GM21447 (cell line): ENCODE measurements at regions not wholly inside any gene's neighbourhood (a gene's known extent, or its start where the extent isn't known, plus 50 kb on each side); places are given as distances from the start of the nearest gene placed in this dataset.

Experiments
- ATAC-seq: cut with Tn5 transposase; IDR thresholded peaks from one replicate; pipeline ENCODE4 v1.9.1; 2021; ENCODE audit not compliant: unreplicated experiment

DNA sequence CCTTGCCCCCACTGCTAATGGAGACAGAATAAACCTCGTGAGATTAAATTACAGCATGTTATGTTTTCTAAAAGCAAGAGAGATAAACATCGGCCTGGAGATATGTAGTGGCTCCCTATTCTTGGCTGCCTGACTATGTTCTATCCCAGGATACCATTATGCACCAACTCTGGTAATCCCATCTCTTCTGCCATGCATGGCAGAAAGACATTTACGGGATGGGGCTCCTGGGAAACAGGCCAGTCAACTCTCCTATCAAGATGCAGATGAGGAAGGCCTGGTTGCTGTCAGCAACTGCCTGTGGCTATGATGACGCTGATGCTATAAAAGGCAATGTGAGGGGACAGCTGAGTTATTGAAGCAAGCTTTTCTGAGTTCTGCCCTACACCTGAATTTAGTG, 166.2 kb upstream of the VCX3A start:
- ATAC-seq = no peak

DNA sequence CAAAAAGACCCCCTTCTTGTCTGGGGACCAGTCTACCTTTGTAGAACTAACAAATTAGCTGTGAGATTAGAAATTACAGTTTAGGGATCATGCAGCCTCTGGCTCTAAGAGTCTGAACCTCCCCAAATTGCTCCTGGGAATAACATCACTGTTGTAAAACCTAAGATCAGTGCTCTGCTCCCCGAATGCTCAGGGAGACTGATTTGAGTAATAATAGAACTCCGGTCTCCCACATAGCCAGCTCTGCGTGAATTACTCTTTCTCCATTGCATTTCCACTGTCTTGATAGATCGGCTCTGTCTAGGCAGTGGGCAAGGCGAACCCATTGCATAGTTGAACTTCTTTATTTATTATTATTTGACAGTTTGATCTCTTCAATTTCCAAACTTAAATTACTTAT, 160.8 kb upstream of the VCX3A start:
- ATAC-seq = no peak

DNA sequence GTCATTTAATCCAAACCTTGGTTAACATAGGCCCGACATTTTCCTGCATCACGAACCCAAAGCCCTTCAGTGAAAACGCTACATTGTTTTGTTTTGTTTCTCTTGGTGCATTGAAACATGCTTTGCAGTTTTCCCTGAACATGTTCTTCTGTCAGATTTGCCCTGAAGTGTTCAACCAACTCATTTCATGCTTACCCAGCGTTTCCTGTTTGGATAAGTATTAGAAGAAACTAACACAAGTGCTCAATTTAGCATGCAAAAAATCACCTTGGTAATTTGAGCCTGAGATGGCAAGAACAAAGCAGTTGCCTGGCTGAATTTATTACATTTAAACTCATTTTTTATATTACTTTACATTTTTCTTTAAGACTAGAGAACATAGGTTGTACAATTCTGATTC, 160.1 kb upstream of the VCX3A start:
- ATAC-seq = no peak

DNA sequence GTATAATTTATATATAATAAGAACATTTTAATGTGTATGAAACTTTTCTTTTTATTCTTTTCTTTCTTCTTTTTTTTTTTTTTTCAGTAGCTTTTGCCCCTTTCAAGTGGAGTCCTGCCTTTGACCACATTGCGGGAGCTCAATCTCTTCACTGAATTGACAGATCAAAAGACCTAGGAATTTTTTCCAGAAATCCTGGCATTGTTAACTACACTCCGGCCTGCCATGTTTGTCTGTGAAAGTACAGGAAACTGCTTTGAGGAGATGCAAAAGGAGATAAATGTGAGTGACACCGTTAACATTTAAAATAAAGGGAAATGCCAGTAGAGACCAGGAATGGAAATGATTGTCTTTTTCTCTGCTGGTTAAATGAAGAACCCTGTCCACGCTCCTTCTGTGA, 159.3 kb upstream of the VCX3A start:
- no peak for ATAC-seq

DNA sequence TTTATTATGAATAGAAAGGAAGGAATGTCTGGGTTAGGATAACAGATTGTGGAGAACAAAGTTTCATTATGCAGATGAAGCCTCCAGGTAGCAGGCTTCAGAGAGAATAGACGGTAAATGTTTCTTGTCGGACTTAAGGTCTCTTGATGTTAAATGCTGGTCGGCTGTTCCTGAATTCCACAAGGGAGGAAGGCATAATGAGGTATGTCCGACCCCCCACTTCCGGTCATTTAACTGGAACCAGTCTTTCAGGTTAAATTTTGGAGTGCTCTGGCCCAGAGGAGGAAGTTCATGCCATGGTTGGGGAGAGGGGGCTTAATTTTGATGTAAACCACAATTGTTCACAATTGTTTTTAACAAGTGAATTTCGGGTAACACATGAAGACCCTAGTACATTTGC, 158.1 kb upstream of the VCX3A start:
- ATAC-seq = no peak

DNA sequence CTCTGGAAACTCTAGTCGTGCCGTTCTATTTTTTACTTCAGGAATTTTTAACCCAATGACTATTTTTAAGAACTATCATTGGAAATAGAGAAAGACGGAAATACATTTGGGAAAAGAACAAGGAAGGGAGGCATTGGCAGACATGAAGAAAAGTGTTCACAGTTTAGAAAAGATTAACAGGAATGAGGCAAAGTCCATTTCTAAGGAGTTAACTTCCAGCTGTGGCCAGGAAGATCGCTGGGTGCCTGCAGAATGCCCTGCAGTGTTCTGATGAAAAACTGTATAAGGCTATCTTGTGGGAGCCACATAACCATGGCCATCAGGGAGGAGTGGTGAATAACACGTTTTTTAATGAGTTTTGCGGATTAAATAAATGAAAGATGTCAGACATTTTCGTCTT, 150.6 kb upstream of the VCX3A start:
- no peak for ATAC-seq

DNA sequence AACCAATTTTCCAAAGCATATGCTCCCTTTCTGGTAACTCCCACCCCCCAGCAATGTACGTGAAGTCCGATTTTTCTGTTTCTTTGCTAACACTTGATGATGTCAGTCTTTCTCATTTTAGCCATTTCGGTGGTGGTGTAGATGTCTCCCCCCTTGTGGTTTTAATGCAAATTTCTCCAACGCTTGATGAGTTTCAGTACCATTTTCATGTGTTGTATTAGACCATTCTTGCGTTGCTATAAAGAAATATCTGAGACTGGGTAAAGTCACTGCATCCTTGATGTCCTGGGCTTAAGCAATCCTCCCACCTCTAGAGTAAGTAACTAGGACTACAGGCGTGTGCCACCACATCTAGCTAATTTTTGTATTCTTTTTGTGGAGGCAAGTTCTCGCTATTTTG, 148.4 kb upstream of the VCX3A start:
- ATAC-seq = no peak

DNA sequence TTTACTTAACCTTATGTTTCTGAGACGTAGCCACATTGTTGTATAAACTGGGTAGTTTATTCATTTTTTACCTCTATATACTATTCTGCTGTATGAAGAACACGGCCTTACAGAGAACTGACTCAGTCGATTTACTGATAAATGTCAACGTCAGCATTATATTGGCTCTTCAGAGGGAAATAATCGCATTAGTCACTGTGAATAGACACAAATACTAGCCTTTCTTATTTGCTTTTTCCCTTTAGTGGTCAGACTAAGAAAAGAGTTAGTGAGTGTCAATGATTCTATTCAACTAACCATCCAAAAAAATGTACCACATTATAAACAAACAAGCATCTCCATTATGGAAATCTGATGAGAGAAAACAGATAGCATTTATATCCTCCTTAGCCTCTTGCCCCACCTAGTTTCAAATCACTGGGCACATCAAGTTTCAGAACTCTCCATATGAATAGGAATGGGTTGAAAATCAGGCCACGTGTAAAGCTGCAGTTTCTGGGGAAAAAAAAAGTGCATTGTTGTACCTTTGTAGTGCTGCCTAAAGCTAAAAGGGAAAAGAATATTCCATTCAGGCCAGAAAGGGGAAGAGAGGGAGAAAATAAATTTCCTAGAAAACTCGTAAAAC, 146.7 kb upstream of the VCX3A start:
- no peak for ATAC-seq

DNA sequence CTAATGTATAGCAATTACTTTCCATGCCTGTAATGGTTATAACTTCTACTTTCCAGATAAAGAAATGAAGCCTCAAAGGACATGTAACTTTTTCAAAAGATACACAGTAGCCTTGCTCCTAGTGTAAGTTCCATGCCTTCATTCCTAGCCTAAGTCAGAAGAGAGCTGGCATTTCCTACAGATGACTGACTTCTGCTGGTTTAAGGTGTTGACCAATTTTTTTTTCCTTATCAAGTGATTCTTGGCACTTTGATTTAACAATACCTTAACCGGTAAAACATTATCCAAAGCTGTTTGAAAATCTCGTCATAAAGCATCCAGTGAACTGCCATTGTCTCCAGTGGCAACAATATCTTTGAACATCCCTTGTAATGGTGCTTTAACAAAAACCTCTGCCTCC, 145.1 kb upstream of the VCX3A start:
- no peak for ATAC-seq

DNA sequence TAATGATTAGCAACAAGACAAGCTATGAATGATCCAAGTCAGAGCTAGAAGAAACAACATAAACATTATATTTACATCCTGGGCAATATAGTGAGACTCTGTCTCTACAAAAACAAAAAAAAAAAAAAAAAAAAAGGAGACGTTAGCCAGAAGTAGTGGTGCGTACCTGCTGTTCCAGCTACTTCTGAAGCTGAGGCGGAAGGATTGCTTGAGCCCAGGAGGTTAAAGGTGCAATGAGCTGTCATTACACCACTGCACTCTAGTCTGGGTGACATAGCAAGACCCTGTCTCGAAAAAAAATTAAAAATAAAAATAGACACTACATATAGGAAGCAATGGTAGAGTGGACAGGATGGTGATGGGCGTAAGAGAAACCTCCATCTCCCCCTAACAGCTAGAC, 144.6 kb upstream of the VCX3A start:
- no peak for ATAC-seq

DNA sequence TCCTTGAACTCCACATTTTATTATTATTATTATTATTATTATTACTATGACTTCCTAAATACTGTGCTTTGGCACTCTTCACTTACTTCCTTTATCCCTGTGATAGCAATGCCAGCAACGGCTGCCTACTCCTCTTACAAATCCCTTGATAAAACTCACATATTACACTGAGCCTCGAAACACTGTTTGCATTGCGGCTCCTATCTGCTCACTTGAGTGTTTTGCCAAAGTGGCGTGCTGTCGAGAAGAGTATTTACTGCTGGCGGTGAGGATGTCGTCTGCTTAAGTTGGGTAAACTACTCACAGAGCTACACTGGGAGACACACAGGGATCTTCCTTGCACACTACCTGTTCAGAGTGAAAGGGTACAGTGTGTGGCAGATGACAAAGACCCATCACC, 143.4 kb upstream of the VCX3A start:
- ATAC-seq = no peak

DNA sequence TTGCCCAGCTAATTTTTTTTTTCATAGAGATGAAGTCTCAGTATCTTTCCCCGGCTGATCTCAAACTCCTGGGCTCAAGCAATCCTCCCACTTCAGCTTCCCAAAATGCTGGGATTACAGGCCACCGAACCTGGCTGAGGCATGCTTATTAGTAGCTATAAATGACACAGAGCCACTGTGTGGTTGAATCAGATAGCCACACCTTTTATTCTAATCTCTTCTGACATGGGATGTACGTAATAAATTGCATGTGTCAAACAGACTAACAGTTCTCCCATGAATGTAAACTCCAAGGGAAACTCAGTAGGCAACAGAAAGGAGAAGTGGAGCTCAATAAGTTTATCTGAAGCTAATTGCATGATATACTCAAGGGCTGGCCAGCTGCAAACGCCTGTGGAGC, 139.8 kb upstream of the VCX3A start:
- no peak for ATAC-seq

DNA sequence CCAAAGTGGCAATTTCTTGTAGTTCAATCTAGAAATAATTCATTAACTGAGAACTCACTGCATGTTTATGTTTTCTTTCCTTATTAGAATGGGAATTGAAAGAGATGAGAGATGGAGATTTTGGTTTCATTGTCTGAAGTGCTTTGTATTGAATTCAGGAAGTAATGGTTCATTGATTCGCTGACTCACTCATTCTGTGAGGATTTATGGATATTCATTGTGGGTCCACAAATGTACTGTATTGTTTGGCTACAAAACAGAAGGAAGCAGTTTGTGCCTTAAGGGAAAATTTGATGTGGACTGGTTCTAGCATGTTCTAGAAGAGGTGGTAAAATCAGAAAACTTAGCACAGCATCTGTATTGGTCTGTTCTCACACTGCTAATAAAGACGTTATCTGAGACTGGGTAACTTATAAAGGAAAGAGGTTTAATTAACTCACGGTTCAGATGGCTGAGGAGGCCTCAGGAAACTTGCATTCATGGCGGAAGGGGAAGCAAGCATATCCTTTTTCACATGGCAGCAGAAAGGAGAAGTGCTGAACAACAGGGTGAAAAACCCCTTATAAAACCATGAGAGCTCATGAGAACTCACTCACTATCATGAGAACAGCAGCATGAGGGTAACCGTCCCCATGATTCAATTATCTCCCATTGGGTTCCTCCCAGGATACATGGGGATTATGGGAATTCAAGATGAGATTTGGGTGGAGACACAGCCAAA, 132.3 kb upstream of the VCX3A start:
- ATAC-seq = no peak

DNA sequence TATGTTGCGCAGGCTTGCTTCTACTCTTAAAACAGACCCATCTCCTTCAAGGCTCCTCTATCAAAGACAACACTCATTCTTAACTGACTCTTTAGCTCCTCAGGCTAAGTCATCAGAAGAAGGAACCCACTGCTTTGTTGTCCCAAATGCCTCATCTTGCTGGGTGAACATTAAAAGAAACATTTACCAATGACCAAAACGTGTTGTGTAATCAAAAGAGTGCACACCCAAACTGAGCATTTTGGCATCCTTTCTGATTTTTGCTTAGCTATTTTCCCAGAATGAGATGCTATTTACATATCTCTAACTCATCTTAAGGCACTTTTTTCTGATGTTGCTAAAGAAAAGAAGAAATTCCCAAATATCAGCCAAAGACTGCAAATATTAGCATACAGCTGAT, 131.7 kb upstream of the VCX3A start:
- no peak for ATAC-seq

DNA sequence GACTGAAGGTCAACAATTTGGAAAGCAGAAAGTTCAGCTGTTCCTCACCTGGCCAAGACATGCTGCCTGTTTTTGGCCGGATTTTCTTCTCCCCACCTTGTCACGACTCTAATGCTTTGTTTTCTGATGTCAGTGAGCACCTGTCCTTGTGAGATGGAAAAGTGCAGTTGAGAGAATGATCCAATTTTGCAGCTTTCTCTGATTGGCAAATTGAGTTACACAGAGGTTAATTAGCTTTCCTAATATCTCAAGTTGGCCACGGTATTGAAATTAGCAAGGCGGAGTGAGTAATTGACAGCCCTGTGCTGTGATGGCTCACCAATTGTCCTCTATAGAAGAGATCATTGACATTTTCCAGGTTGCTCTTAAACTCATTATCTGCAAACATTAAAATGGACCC, 126.8 kb upstream of the VCX3A start:
- no peak for ATAC-seq

DNA sequence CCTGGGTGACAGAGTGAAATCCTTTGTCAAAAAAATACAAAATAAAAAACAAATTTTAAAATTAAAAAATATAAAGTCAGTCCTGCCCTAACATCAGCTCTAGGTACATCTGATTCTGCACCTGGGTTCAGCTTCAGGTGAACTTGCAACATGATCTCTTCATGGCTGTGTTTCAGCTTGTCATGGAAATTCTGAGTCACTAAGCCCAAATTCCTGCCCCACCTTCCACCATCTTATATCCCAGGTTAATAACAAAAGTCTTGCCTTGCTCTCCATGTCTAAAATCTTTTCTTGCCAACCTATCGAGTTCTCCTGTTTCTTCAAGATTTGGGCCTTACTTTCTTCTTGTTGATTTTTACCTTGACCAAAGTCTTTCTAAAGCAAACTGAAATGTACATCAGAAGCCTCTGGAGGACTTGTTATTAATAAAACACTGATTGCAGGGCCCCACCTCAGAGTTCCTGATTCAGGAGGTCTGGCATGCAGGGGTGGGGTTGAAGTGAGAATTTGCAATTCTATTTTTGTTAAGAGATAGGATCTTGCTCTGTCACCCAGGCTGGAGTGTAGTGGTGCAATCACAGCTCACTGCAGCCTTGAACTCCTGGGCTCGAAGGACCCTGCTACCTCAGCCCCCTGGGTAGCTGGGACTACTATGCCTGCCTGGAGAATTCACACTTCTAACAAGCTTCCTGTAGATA, 125.8 kb upstream of the VCX3A start:
- no peak for ATAC-seq

DNA sequence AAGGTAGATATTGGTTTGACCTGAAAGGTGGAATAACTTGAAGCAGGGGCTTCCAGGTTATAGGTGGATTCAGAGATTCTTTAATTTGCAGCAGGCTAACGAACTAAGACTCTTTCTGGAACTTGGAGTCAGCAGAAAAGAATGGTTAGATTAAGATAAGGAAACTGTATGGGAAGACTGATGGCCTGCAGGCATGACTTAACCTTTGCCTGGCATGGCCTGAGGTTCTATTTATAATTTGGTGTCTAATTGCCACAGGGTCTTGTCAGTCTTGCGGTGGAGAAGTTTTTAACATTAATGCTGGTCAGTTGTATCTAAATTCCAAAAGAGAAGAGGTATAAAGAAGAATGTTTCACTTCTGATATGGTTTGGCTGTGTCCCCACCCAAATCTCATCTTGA, 110.3 kb upstream of the VCX3A start:
- ATAC-seq = no peak

DNA sequence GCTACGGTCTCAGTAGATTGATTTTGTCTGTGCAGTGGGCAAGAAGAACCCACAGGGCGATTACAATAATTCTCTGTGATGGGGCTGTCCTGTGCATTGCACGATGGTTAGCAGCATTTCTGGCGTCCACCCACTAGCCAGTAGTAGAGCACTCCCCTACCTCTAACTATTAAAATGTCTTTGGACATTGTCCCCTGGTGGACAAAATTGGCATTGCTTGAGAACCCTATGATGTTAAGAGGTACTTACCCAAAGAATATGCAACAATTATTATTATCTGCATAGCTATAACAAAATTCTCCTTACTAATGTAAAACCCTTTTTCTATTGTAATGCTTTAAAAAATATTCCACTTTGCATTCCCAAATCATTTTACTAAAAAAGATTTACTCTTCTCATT, 109.5 kb upstream of the VCX3A start:
- no peak for ATAC-seq

DNA sequence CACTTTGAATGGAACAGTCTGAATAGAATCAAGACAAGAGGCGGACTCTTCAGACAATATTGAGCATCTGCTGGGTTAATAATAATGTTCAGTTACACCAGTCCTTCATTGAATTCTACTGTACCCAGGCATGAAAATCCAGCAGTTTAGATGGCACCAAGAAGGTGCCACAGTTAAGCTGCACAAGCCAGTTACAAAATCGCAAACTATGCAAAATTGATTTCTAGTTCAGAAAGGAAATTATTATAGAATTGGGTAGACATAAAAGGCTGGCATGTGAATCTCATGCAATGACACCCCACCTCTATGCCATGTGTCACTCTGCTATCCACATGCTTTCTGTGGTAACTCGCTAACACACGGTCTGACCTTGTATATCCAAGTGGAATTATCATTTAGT, 105.8 kb upstream of the VCX3A start:
- no peak for ATAC-seq

DNA sequence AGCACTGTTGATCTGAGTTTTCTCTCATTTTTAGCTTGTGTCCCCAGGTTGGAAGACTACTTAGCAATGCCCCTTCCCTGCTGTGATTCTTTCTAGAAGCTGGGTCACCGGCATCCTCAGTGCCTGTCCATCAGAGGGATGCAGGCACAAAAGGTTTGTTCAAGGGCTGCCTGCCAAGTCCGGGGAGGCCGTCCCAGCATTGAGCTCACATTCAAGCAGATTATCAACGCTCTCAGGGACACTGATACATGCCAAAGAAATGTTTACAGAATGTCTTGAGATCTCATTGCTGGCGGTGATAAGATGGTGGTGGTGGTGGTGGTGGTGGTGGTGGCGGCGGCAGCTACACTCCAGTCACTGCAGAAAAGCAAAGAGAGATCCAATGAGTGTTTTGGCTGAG, 79.6 kb upstream of the VCX3A start:
- ATAC-seq = no peak

DNA sequence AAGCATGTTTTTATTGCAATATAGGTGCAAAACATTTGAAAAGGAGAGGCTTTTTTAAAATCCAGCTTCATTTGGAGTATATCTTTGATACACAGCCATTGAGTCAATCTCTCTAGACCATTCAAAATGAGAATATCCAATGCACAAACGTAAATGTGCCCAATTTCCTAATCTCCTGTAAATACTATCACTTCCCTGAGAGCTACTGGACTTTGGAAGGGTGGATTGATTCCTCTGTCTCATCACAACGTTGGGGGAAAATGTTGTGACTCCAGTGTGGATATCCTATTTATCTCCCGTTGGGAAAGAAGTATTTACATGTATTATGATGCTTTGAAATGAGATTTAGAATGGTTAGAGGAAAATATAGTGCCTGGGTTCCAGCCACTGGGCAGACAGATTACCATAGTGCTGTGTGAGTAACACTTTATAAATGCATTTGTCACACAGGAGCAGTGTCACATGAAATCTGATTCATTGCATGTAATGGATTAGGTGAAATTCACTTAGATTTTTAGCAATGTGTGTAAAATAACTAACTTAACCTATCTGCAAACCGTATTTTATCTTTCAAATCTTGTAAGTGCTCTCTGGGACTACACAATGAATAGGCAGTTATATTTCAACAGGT, 64.4 kb upstream of the VCX3A start:
- no peak for ATAC-seq
